ENCODE measurements at regions not wholly inside any gene's neighbourhood (a gene's known extent, or its start where the extent isn't known, plus 50 kb on each side); places are given as distances from the start of the nearest gene placed in this dataset.

- DNase-seq (ENCODE audit: low read depth), result no peak
- H3K4me3 ChIP-seq (ENCODE audit: low read depth, low read length), result no peak overlapping the region
Measured at GRCh38 chr3:117822416-117822815, 1112.8 kb downstream of the TUSC7 start.

GRCh38 chr3:117836296-117836695 lies 1126.7 kb downstream of the TUSC7 start:
- no peak for DNase-seq (ENCODE audit: low read depth)
- no peak overlapping the region for H3K4me3 ChIP-seq (ENCODE audit: low read depth, low read length)
- no peak for TF ChIP-seq CTCF (IDR thresholded peaks at IDR 0.05; ENCODE audit: insufficient read depth, low read depth, low read length)

More at GRCh38 chr3:117822416-117822815, 1112.8 kb downstream of the TUSC7 start:
- no peak for TF ChIP-seq CTCF (IDR thresholded peaks at IDR 0.05; ENCODE audit: insufficient read depth, low read depth, low read length)

- no peak for DNase-seq (ENCODE audit: low read depth)
- H3K4me3 ChIP-seq (ENCODE audit: low read depth, low read length), result no peak overlapping the region
Measured at GRCh38 chr3:117837391-117837790, 1127.8 kb downstream of the TUSC7 start.

GRCh38 chr3:117842086-117842485 lies 1132.5 kb downstream of the TUSC7 start:
- TF ChIP-seq CTCF (IDR thresholded peaks at IDR 0.05; ENCODE audit: insufficient read depth, low read depth, low read length), result no peak
- no peak for DNase-seq (ENCODE audit: low read depth)
- no peak overlapping the region for H3K4me3 ChIP-seq (ENCODE audit: low read depth, low read length)

More at GRCh38 chr3:117837391-117837790, 1127.8 kb downstream of the TUSC7 start:
- TF ChIP-seq CTCF (IDR thresholded peaks at IDR 0.05; ENCODE audit: insufficient read depth, low read depth, low read length), result no peak

GRCh38 chr3:117843356-117843755 lies 1133.8 kb downstream of the TUSC7 start:
- no peak for DNase-seq (ENCODE audit: low read depth)
- no peak for TF ChIP-seq CTCF (IDR thresholded peaks at IDR 0.05; ENCODE audit: insufficient read depth, low read depth, low read length)
- no peak overlapping the region for H3K4me3 ChIP-seq (ENCODE audit: low read depth, low read length)

- H3K4me3 ChIP-seq (ENCODE audit: low read depth, low read length), result no peak overlapping the region
- TF ChIP-seq CTCF (IDR thresholded peaks at IDR 0.05; ENCODE audit: insufficient read depth, low read depth, low read length), result no peak
- no peak for DNase-seq (ENCODE audit: low read depth)
Measured at GRCh38 chr3:117844676-117845075, 1135.1 kb downstream of the TUSC7 start.

GRCh38 chr3:117846238-117846637 lies 1136.7 kb downstream of the TUSC7 start:
- no peak for TF ChIP-seq CTCF (IDR thresholded peaks at IDR 0.05; ENCODE audit: insufficient read depth, low read depth, low read length)
- DNase-seq (ENCODE audit: low read depth), result no peak
- no peak overlapping the region for H3K4me3 ChIP-seq (ENCODE audit: low read depth, low read length)
